Glomerular endothelial cell (primary cell): ENCODE measurements at regions not wholly inside any gene's neighbourhood (a gene's known extent, or its start where the extent isn't known, plus 50 kb on each side); places are given as distances from the start of the nearest gene placed in this dataset.
"Not testable (repeated sequence)": the region's sequence is repeated elsewhere in the genome, so short reads cannot be mapped to it uniquely, and the experiment has no call there.

Source experiments
- DNase-seq: peaks from one replicate; pipeline ENCODE4 v3.0.0-alpha.2; 2011; ENCODE audit warnings: low read depth, low spot score; ENCODE audit errors: extremely low read depth

- DNase-seq: no peak
Measured at GRCh38 chr3:188972310-188972709, 199.5 kb upstream of the TPRG1 start.

DNA sequence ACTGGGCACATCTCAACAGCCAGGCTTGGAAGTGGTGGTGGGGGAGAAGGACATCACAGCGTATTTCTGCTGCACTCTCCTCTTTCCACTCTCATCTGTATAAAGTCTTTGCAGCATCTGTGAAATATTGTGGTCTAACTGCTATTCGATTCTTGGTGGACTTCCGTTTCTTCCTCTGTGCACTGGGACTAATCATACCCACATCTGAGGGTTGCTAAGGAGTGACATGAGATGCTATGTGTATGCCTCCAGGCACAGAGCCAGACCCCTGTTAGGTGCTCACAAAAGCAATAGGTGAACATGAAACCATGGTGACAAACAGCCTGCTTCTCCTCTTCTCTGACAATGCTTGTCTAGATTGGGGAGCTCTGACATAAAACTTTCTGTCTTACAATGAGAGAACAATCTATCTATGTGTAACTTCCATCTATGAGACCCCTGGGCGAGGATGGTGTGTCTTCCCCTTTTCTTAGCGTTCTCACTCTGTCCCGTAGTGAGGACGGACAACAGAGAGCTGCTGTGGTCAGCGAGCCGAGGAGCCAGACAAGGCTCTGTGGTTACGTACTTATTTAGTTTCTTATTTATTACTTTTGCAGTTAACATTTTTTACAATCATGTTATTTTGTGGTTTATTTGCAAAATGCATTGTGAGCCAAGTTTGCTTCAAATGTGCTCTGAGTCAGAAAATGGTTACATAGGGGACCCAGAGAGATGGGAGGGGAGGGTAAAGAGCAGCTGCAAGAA, 196.7 kb upstream of the TPRG1 start:
- DNase-seq: no peak

DNA sequence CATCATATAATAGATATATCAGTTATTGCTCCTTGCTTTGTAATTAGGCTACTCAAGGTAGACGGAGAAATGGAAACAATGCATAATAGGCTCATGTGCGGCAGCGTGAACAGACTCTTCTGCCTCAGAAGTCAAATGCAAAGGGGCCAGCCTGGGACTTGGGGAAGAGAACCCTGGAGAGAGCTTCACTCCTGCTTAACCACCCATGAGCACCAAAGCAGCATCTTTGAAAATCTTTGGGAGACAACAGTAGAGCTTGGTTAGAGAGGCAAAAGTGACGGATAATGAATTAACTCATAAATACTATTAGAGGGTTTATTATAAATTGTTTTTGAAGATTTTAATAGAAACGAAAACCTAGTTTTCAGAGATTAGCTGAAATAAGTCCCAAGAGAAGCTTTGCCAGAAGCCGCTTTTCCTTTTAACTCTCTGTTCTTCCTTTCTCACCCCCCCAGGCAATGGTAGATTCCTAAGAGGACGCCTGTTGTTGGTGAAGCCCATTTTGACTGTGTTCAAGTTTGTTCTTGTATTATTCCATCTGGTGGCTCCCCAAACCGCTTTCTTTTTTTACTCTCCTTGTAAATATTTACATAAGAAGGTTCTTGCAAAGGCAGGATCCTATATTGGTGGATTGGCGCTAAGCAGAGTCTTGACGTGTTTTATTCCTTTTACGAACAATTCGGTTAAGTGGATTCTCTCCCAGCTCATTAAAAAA, 196.0 kb upstream of the TPRG1 start:
- DNase-seq: no peak

- DNase-seq: no peak
Measured at GRCh38 chr3:188976407-188976806, 195.4 kb upstream of the TPRG1 start.

DNA sequence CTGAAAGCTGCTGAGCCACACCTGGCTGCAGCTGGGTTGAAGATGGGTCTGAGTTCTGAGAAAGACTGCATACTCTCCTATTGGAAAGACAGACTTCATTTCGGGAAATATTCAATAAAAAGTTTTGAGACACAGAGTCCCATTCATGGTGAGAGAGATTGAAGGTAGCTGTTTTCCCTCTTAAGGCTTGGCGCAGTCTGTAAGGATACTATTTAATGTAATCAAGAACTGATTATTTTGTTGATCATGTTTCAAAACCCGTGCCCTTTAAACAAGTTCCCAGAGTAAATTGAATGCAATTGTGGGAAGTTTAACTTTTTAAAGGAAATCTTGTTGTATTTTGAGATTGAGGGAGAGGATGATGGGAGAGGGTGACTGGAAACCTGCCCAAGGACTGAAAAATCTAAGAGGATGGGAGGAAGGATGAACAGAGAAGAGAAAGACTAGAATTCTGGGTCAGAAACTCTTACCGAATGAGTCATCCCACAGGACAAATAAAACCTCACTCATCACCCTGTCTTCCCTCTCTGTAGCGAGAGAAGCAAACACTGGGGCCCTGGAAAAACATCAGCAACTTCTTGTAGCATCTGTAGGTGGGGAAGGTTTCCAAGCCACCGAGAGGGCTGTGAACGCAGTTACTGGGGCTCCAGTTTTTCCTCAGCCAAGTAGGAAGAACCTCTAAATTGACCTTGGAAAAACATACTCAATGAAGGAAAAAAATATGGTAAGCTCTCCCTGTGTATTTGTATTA, 193.2 kb upstream of the TPRG1 start:
- no peak for DNase-seq

- no peak for DNase-seq
Measured at GRCh38 chr3:188979248-188979647, 192.5 kb upstream of the TPRG1 start.

GRCh38 chr3:188979669-188980310, 192.0 kb upstream of the TPRG1 start:
- no peak for DNase-seq

- DNase-seq: no peak
Measured at GRCh38 chr3:188993181-188993580, 178.6 kb upstream of the TPRG1 start.

DNA sequence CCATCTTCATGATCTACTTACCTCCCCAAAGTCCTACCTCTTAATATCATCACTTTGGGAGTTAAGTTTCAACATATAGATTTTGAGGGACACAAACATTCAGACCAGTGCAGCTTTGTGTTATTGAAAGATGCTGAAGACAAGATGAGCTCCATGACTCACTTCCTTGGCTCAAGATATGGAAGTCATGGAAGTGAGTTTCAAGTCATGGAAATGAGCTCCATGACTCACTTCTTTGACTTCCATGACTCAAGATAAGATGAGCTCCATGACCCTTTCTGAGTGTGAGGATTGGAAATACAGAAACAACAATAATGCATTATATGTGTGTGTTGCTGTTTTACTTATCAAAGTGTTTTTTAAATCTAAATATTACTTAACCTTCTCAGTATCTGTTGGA, 170.2 kb upstream of the TPRG1 start:
- DNase-seq: peak; percentile 34

DNA sequence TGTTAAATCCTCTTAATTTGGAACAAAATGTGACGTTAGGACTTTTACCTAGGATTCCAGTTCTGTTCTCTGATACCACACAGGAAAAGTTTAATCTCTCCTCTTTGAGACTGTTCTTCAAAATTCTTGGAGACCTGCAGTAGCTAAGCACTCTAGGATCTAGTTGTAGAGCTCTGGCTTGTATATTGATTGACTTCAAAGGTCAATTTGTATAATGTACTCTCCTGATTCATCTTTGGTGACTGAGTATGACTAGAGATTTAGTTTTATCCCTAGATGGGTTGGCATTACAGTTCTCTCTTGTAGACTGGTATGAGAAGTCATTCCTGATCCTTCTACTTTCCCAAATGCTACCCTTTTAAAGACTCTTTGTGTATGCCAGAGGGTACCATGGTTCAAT, 168.4 kb upstream of the TPRG1 start:
- no peak for DNase-seq

- no peak for DNase-seq
Measured at GRCh38 chr3:189013224-189013888, 158.4 kb upstream of the TPRG1 start.

- DNase-seq: no peak
Measured at GRCh38 chr3:189014526-189014925, 157.2 kb upstream of the TPRG1 start.

DNA sequence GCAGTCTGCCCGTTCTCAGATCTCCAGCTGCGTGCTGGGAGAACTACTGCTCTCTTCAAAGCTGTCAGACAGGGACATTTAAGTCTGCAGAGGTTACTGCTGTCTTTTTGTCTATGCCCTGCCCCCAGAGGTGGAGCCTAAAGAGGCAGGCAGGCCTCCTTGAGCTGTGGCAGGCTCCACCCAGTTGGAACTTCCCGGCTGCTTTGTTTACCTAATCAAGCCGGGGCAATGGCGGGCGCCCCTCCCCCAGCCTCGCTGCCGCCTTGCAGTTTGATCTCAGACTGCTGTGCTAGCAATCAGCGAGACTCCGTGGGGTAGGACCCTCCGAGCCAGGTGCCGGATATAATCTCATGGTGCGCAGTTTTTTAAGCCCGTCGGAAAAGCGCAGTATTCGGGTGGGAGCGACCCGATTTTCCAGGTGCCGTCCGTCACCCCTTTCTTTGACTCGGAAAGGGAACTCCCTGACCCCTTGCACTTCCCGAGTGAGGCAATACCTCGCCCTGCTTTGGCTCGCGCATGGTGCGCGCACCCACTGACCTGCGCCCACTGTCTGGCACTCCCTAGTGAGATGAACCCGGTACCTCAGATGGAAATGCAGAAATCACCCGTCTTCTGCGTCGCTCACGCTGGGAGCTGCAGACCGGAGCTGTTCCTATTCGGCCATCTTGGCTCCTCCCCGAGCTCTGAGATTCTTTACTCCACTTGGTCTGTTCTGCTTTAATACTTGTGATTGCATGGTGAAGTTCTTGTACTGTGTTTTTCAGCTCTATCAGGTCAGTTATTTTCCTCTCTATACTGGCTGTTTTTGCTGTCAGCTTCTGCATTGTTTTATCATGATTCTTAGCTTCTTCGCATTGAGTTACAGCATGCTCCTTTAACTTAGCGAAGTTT, 148.9 kb upstream of the TPRG1 start:
- not testable (repeated sequence) for DNase-seq

DNA sequence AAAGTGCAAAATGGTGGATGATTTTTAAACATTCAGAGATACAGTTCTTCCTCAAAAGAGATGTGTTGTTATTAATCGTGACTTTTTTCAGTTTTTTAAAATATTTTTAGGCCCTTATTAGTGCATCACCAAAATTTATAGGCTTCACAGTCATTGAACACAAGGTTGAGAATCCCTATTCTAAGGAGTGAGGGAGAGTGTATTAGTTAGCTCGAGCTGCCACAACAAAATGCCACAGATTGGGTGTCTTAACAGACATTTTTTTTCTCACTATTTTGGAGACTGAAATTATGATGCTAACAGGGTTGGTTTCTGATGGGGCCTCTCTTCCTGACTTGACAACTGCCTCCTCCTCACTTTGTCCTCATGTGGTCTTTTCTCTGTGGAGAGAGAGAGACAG, 145.9 kb upstream of the TPRG1 start:
- DNase-seq: no peak

DNA sequence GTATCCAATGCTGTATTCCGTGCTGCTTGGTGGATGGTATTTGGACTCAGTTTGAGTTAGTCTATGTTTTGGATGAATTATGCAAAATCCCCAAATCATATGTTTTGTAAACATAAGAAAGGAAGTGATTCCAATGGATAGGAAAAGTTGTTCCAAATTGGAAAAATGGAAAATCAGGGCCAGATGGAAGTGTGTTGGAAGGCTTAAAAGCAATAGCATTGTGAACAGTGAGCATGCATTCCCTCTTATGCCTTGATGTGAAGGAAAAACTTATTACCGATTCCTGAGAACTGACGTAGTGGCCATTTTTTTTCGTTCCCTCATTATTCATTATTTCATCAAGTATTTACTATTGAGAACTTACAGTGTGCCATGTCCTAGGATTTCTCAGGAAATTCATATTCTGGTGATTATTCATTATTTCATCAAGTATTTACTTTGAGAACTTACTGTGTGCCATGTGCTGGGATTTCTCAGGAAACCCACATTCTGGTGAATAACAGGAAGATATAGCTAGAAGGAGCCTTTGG, 144.1 kb upstream of the TPRG1 start:
- no peak for DNase-seq

- no peak for DNase-seq
Measured at GRCh38 chr3:189038773-189039745, 132.7 kb upstream of the TPRG1 start.

- no peak for DNase-seq
Measured at GRCh38 chr3:189040656-189041335, 131.0 kb upstream of the TPRG1 start.
